Adrenal gland (tissue), 5 donors: ENCODE measurements at regions not wholly inside any gene's neighbourhood (a gene's known extent, or its start where the extent isn't known, plus 50 kb on each side); places are given as distances from the start of the nearest gene placed in this dataset.

ENCODE experiments used
- CTCF ChIP-seq, 6 experiments: fragments of 450-650 bp in 4 of 6; fragments of 200-600 bp in 2 of 6; sonication (generic) in 1 of 6; IDR thresholded peaks; 1 replicate in 5 of 6; 2 replicates in 1 of 6; pipeline versions ENCODE4 v1.5.1 to v1.8.0; 2016 to 2021; ENCODE audit warnings: antibody characterized with exemption in 6 of 6, mild to moderate bottlenecking in 2 of 6, moderate library complexity in 1 of 6
- POLR2A ChIP-seq, 2 donors: fragments of 450-650 bp; IDR thresholded peaks; one replicate each; pipeline ENCODE4 v1.6.1; 2017; ENCODE audit warnings: antibody characterized with exemption in 2 of 2, mild to moderate bottlenecking in 2 of 2, moderate library complexity in 1 of 2
- donor health status: DM: no; HTN: no; CAD: no.

GRCh38 chr13:90070362-90070761, 1277.1 kb upstream of the MIR17HG start:
- TF ChIP-seq CTCF (IDR thresholded peaks at IDR 0.05) (no peak), POLR2A (IDR thresholded peaks at IDR 0.05) (no peak)
